Aorta (tissue), 5 donors: ENCODE measurements at regions not wholly inside any gene's neighbourhood (a gene's known extent, or its start where the extent isn't known, plus 50 kb on each side); places are given as distances from the start of the nearest gene placed in this dataset.
A peak's percentile ranks its signal among the peaks of the same experiment; 100 is the strongest.

Experiments
- ATAC-seq: fragments of 200-7000 bp; cut with Tn5 transposase; one replicate; pipeline ENCODE4 v1.9.1; 2022; ENCODE audit warnings: moderate library complexity; ENCODE audit not compliant: low FRiP score
- DNase-seq, 2 donors: peaks; one replicate each; pipeline ENCODE4 v3.0.0-alpha.2; 2020
- H3K27ac ChIP-seq, 2 donors: one replicate each; pipeline ENCODE4 v1.5.1; 2013; ENCODE audit warnings: low read length in 2 of 2, mild to moderate bottlenecking in 2 of 2, moderate library complexity in 2 of 2, control low read depth in 1 of 2, inconsistent platforms in 1 of 2, low read depth in 1 of 2
- H3K27me3 ChIP-seq, 2 donors: one replicate each; pipeline ENCODE4 v1.6.1; 2013; ENCODE audit warnings: control low read depth in 1 of 2, low read length in 1 of 2, mild to moderate bottlenecking in 1 of 2, moderate library complexity in 1 of 2; ENCODE audit not compliant: insufficient read depth in 2 of 2, control insufficient read depth in 1 of 2
- H3K36me3 ChIP-seq, 2 donors: one replicate each; pipeline ENCODE4 v1.6.1; 2013; ENCODE audit warnings: control low read depth in 1 of 2, low read length in 1 of 2, mild to moderate bottlenecking in 1 of 2; ENCODE audit not compliant: insufficient read depth in 2 of 2, control insufficient read depth in 1 of 2
- H3K4me1 ChIP-seq, 2 donors: one replicate each; pipeline ENCODE4 v1.6.1; 2013; ENCODE audit warnings: low read length in 2 of 2, control low read depth in 1 of 2, mild to moderate bottlenecking in 1 of 2, moderate library complexity in 1 of 2; ENCODE audit not compliant: insufficient read depth in 2 of 2, control insufficient read depth in 1 of 2
- H3K4me3 ChIP-seq, 2 donors: one replicate each; pipeline ENCODE4 v1.5.1; 2013; ENCODE audit warnings: low read length in 2 of 2, control low read depth in 1 of 2, mild to moderate bottlenecking in 1 of 2
- H3K9me3 ChIP-seq: one replicate; pipeline ENCODE4 v1.6.1; 2013; ENCODE audit warnings: mild to moderate bottlenecking, low read length; ENCODE audit not compliant: control insufficient read depth
- WGBS, 2 donors: extraction: QIAGEN DNeasy Blood & Tissue Kit; methylation state at CpG; one replicate each; pipeline ENCODE4 v1.1.7; 2013; 5-methylcytosine and 5-hydroxymethylcytosine counted together
- intact Hi-C, 2 donors: fragments of 100-400 bp; cut with DNase I; formaldehyde crosslinking; loops; one replicate each; pipeline versions ENCODE4 v1.14.2 to v1.15.0; 2022
- donor health status: healthy with polysubstance abuse.
- donor health status: Bipolar disorder and iron deficiency.
- donor health status: DM: no; HTN: no; CAD: no.
- donor health status: DM: no; HTN: no; CAD: no.
- donor health status: DM: yes; HTN: yes; CAD: no.

DNA sequence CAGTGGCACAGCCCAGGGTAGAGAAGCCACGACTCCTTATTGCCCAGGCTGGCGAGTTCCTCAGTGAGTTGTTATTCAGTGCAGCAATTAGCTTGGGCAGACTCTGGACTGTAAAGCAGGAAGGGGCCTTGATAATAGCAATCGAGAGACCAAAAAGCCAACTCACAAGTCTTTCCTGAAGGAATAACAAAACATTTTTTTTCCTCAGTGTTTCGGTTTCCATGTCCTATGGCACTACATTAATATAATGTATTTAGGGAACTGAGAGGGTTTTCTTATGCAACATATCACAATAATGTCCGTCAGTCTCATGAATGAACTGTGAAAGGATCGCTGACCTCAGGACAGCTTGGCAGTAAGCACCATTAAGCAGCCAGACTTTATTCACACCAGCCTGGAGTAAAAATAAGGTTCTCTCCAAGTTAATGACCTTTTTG is 248.9 kb upstream of the TBL1XR1 start:
- DNase-seq: no peak
- Histone ChIP-seq H3K27me3 (no peaks in the 10 kb centered on the region), H3K27ac (no peak overlapping the region), H3K36me3 (no peaks in the 10 kb centered on the region), H3K4me3 (no peak overlapping the region), H3K4me1 (peaks cover 2 to 5% of the 10 kb centered on the region in 2 donors), H3K9me3 (no peaks in the 10 kb centered on the region)
- ATAC-seq: no peak
- intact Hi-C loops: no loop called here
- 33 to 35% methylated on average over 6 of the region's 6 CpGs for WGBS, 2 donors

DNA sequence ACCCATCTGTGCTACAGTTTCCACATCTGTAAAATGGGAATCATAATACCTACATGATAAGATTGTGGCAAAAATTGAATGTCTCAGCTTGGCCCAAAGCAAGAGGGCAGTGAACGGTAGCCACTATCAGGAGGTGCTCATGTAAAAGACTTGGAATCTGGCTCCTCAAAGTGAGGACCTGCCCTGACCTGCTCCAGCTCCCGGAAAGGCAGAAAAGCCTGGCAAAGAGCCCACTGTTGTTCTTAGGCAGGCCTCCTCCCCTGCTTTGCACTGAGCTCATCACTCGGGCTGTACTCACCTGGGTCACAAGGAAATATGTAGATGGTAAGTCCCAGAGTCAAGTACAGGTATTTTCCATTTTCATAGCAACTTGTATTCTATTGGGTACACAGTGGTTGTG is 250.7 kb upstream of the TBL1XR1 start:
- WGBS, 2 donors: 80 to 81% methylated on average over 3 of the region's 3 CpGs
- ATAC-seq (no peak), DNase-seq (no peak)
- no peak overlapping the region for H3K4me3 ChIP-seq
- H3K4me1 ChIP-seq: peaks cover 2 to 7% of the 10 kb centered on the region in 2 donors
- no peaks in the 10 kb centered on the region for H3K27me3 ChIP-seq
- H3K36me3 ChIP-seq: no peaks in the 10 kb centered on the region
- intact Hi-C loops: no loop called here
- no peak overlapping the region for H3K27ac ChIP-seq
- H3K9me3 ChIP-seq: no peaks in the 10 kb centered on the region

DNA sequence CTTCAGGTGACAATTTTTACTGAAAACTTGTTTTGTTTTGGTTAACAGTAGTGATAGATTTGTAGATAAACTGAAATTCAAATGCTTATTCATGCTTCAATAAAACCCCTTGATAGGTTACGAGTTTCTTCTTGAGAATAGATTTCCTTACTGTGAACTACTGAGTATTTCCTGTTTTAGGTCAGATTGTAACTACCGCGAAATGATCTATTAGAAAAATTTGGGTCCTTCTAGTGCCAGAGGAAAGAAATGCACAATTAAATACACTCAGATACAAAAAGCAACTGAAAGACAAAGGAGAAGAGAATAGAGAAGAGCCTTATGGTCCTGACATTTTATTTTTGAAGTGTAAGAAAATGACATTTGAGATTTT is 251.7 kb upstream of the TBL1XR1 start:
- no peak for DNase-seq
- Histone ChIP-seq H3K4me1 (peaks cover 0 to 2% of the 10 kb centered on the region in 2 donors), H3K4me3 (no peak overlapping the region), H3K36me3 (no peaks in the 10 kb centered on the region), H3K27me3 (no peaks in the 10 kb centered on the region), H3K27ac (no peak overlapping the region), H3K9me3 (no peaks in the 10 kb centered on the region)
- intact Hi-C loops: no loop called here
- 84 to 88% methylated on average over 3 of the region's 3 CpGs for WGBS, 2 donors
- ATAC-seq: no peak

DNA sequence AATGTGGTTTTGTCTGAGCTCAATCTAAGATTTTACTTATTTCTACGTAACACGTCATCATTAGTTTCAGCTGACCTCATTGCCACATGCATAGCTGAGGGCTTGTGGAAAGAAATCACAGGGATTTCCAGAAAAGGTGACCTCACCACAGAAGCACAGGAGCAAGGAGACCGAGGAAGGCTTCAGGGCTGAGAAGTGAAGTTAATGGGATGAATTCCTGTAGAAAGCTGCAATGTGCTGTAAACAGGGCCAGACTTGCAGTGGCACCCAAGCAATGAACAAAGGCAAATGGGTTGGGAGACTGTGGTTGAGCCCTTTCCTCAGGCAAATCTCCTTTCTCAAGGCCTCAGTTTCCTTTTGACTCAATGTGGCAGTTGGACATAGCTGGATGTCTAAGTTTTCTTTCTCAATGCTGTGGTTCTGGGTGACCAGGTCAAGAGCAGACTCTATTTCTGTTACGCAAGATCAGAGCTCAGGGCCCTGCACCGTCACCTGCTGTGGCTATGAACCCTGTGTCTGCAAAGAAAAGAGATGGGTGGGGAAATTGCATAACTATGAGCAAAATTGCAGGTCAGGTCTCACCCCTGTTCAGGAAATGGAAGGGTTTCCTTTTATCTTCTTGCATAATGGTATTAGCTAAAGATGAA is 252.2 kb upstream of the TBL1XR1 start:
- WGBS, 2 donors: 86 to 91% methylated on average over 5 of the region's 5 CpGs
- intact Hi-C loops: no loop called here
- DNase-seq: no peak
- no peak for ATAC-seq
- no peak overlapping the region for H3K27ac ChIP-seq
- peaks cover 0 to 2% of the 10 kb centered on the region in 2 donors for H3K4me1 ChIP-seq
- no peaks in the 10 kb centered on the region for H3K27me3 ChIP-seq
- H3K4me3 ChIP-seq: no peak overlapping the region
- no peaks in the 10 kb centered on the region for H3K9me3 ChIP-seq
- no peaks in the 10 kb centered on the region for H3K36me3 ChIP-seq

DNA sequence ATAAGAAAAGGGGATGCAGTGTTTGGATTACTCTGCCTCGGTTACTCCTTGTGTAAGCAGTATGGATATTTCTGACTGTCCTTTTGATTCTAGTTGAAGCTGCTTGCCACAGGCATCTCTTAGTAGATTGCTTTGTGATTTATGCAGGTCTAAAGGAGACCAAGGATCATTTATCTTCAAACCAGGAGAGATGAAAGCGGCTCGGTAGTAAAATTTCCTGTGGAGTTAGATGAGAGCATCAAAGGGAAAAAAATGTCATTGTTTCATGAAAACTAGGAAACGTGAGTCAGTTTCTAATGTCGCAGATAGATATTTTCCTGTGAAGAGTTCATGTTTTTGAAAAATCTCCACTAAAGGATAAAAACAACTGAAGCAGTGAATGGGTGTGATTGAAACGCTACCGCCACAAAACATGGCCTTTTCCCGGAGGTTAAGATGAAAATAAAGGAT is 254.0 kb upstream of the TBL1XR1 start:
- no peak overlapping the region for H3K4me3 ChIP-seq
- H3K4me1 ChIP-seq: peaks cover 0 to 2% of the 10 kb centered on the region in 2 donors
- H3K27me3 ChIP-seq: no peaks in the 10 kb centered on the region
- DNase-seq (no peak), ATAC-seq (no peak)
- intact Hi-C loops: no loop called here
- no peaks in the 10 kb centered on the region for H3K9me3 ChIP-seq
- WGBS, 2 donors: 86 to 91% methylated on average over 8 of the region's 8 CpGs
- H3K36me3 ChIP-seq: no peaks in the 10 kb centered on the region
- no peak overlapping the region for H3K27ac ChIP-seq

DNA sequence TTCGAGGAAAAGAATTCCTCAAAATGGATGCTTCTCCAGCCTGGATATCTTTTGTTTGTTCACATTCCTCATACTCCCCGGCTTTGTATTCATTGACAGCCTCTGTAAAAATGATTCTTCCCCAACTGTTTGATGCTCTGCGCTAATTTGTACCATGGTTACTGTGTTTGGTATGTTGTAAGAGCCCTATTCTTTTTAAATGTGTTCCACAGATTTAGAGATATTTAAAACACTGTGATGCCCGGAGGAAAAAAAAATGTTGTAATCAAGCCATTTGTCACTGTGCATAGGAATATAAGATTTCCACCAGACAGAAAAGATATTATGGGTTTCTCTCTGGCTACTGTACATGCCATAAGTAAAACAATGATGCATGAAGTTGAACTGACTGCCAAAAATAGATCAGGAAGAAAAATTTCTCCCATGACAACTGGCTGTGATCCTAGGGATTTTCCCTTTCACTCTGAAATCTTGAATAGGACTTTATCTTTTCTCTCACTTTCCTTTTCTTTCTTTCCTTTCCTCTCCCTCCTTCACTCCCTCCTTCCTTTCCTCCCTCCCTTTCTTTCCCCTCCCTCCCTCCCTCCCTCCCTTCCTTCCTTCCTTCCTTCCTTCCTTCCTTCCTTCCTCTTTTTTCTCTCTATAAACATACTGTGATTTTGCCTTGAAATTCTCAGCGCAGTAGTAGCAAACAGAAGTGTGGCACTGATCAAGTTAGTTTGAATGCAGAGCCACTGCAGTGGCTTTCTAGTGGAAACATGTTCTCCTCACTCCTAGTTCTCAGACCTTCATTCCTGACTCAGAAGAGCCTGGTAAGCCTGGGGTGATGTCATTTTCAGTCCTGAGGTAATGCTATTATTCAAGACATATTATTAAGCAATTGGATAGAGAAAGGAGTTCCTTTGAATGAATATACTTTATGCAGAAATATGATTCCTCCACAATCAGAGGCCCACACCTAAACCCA is 254.9 kb upstream of the TBL1XR1 start:
- no peaks in the 10 kb centered on the region for H3K36me3 ChIP-seq
- no peaks in the 10 kb centered on the region for H3K27me3 ChIP-seq
- intact Hi-C loops: no loop called here
- no peak overlapping the region for H3K4me3 ChIP-seq
- no peak for DNase-seq
- H3K4me1 ChIP-seq: peaks cover 0 to 2% of the 10 kb centered on the region in 2 donors
- WGBS, 2 donors: 22 to 31% methylated on average over 5 of the region's 5 CpGs
- no peaks in the 10 kb centered on the region for H3K9me3 ChIP-seq
- peak overlapping the region in 1 of 2 donors; percentile 14 for H3K27ac ChIP-seq
- peak; percentile 56 for ATAC-seq

DNA sequence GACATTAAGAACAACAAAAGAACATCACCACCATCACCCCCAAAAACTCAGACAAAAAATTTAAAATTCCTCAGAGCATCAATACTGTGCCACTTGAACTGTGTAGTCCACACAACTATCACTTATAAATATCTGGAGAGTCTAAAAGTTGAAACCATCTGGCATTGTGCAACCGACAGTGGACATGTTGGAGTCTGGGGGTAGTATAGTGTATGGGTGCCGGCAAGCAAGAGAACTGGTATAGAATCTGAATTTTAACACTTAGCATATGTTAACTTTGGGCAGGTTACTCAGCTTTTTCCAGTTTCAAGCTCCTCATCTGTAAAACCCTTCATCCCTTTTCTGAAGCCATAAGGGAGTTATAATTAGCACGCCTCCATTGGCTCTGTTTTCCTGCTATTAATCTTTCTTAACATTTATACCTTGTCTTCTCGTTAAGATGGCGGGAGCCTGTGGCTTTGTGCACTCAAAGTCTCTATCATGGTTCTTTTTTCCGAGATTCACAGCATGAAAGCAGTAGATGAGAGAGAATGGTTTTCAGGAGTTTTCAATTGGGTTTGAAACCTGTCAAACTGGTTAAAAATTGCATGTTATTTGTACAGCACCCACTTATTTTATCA is 255.7 kb upstream of the TBL1XR1 start:
- ATAC-seq (no peak), DNase-seq (no peak)
- Histone ChIP-seq H3K27me3 (no peaks in the 10 kb centered on the region), H3K36me3 (no peaks in the 10 kb centered on the region), H3K9me3 (no peaks in the 10 kb centered on the region), H3K4me3 (no peak overlapping the region), H3K27ac (peak overlapping the region in 1 of 2 donors; percentile 14), H3K4me1 (peaks cover 0 to 2% of the 10 kb centered on the region in 2 donors)
- 78 to 82% methylated on average over 6 of the region's 6 CpGs for WGBS, 2 donors
- intact Hi-C loops: no loop called here

DNA sequence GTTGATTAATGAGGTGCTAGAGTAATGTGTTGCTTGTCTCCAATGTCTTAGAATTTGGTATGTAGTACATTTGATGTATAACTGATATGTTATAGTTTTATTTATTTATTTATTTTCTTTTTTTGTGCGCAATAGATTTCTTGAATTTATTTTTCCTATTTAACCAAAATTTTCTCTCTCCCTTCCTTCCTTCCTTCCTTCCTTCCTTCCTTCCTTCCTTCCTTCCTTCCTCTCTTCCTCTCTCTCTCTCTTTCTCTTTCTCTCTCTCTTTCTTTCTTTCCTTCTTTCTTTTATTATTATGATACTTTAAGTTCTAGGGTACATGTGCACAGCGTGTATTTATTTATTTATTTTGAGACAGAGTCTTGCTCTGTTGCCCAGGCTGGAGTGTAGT is 256.2 kb upstream of the TBL1XR1 start:
- Histone ChIP-seq H3K9me3 (no peaks in the 10 kb centered on the region), H3K4me1 (peaks cover 0 to 2% of the 10 kb centered on the region in 2 donors), H3K27ac (no peak overlapping the region), H3K27me3 (no peaks in the 10 kb centered on the region), H3K36me3 (no peaks in the 10 kb centered on the region), H3K4me3 (no peak overlapping the region)
- WGBS, 2 donors: 92 to 95% methylated on average over 2 of the region's 2 CpGs
- DNase-seq (no peak), ATAC-seq (no peak)
- intact Hi-C loops: no loop called here
